ENCODE measurements at regions not wholly inside any gene's neighbourhood (a gene's known extent, or its start where the extent isn't known, plus 50 kb on each side); places are given as distances from the start of the nearest gene placed in this dataset.
"Not testable (repeated sequence)": the region's sequence is repeated elsewhere in the genome, so short reads cannot be mapped to it uniquely, and the experiment has no call there.

DNA sequence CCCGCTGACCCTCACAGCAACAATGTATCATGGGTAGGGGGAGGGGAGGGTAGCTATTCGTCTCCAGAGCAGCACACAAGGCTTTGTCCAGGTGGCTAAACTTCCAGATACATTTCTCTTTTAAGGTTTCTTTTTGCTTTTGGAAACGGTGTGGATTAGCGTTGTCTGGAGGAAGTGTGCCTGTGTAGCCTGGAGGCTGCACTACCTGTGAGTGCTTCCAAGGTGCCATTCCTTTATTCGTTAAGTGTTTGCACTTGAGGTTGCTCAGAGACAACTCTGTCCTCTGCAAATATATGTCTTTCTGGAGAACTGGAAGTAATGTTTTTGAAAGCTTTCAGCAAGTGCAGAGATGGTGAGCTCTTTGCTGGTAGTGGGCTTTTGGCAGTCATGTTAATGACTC, 53.1 kb downstream of the HSFY1 start:
- H3K4me1 ChIP-seq; DNase-seq; ATAC-seq; H3K36me3 ChIP-seq; H3K27ac ChIP-seq; intact Hi-C loops (cut with DNase I); H3K4me3 ChIP-seq; H3K27me3 ChIP-seq; H3K9me3 ChIP-seq: not testable (repeated sequence)

DNA sequence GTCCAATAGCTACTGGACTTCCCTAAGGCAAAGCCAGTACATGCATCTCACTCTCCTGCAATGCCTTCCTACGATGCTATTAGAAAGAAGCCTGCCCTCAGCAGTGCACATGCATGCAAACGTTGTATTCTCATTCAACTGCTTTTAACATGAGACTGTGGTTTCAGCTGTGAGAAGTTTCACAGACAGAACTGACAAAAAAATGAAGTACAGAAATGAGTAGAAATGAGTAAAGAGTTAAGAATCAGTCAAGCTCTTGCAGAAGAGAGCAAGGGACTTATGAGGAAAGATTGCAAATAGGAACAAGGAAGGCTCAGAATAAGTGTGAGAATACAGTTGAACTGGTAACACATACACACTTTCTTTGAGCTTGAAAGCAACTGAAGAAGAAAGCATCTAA, 54.8 kb downstream of the HSFY1 start:
- DNase-seq; ATAC-seq; intact Hi-C loops (cut with DNase I); H3K4me3 ChIP-seq; H3K9me3 ChIP-seq; H3K27ac ChIP-seq; H3K36me3 ChIP-seq; H3K4me1 ChIP-seq; H3K27me3 ChIP-seq: not testable (repeated sequence)

DNA sequence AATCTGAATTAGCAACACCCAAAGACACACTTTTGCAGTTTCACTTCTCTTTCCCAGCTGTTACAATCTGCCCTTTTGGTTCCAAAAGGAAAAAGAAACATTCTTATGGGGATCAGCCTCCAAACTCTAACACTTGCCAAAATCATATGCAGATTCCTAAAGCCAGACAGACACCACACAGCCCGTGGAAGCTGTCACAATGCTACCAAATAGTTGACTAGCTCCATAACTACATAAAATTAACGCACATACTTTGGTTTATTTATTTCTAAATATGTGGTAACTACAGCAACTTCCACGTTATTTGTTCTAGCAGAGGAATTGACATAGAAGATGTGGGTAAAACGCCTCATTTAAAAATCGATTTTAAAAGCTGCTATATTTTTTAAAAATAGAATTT, 59.7 kb downstream of the HSFY1 start:
- intact Hi-C loops (cut with DNase I); H3K27ac ChIP-seq; H3K27me3 ChIP-seq; H3K4me1 ChIP-seq; DNase-seq; ATAC-seq; H3K9me3 ChIP-seq; H3K36me3 ChIP-seq; H3K4me3 ChIP-seq: not testable (repeated sequence)

DNA sequence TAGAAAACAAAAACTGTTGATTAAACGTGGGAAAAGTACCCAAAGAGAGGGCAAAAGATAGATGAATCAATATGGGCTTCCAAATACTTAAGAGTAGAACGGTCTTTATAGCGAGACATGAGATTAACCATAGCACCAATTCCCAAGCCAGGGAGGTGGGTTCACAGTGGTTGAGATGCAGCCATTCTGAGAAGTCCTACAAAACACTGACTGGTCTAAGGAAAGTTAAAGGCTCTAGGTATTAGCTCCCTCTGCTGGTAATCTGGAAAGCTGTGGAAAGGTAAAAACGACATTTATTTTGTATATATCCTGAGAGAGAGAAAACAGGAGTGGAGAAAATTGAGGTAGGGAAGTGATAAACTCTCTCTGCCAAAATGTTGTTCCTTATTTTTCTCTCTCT, 61.7 kb downstream of the HSFY1 start:
- DNase-seq; ATAC-seq; H3K27ac ChIP-seq; H3K9me3 ChIP-seq; H3K4me1 ChIP-seq; H3K36me3 ChIP-seq; H3K4me3 ChIP-seq; H3K27me3 ChIP-seq; intact Hi-C loops (cut with DNase I): not testable (repeated sequence)

DNA sequence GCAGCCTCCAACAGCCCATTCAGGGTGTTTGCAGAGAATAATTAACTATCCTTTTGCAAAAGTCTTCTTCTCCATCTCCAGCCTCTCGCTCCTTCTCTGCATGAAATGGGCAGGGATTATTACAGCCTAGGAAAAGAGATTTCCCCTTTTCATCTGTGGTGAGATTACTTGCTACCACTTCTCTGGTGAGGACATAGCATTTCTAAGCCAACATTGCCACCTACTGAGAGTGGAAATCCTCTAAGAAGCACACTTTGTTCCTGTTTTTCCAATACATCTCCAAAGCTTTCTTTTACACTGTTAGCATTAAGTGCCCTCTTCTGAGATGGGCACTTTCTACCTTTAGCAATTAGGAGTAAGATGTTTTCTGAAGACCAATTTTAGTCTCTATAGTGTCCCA, 69.3 kb downstream of the HSFY1 start:
- intact Hi-C loops (cut with DNase I); H3K4me1 ChIP-seq; H3K27ac ChIP-seq; H3K27me3 ChIP-seq; DNase-seq; H3K9me3 ChIP-seq; H3K4me3 ChIP-seq; ATAC-seq; H3K36me3 ChIP-seq: not testable (repeated sequence)

DNA sequence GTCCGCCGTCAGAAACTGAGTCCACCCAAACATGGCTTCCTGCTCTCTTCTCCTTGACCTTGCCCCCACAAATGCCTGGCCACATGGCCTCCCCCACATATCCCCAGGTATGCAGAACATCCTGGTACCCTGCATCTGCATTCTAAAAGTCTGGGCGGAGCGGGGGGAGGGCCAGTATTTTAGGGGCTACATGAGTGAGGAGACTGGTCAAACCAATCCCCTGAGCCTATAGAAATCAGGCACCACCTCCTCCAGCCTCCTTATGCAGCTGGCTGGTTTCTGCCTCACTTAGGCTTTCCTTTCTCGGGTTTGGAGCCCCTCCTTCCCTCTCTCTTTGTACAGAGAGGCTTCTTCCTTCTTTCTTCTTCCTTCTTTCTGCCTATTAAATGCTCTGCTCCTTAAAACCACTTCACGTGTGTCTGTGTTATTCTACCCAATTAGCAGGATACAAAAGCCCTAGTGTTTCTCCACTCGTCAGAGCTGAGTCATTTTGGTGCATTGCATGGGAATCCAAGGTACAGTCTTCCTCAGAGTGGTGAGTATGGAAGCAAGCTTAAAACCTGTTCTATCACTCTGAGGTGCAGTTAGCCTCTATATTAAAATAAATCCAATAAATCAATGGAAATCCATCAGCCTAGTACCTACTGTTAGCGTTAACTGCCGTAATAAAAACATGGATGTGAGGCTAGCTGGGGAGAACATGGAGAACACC, 83.4 kb downstream of the HSFY1 start:
- DNase-seq; intact Hi-C loops (cut with DNase I); ATAC-seq: not testable (repeated sequence)

DNA sequence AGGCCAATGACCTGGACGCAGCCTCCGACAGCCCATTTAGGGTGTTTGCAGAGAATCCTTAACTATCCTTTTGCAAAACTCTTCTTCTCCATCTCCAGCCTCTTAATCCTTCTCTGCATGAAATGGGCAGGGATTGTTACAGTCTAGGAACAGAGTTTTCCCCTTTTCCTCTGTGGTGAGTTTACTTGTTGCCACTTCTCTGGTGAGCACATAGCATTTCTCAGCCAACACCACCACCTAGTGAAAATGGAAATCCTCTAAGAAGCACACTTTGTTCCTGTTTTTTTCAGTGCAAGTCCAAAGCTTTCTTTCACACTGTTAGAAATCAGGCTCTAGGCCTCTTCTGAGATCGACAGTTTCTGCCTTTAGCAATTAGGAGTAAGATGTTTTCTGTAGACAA, 84.1 kb downstream of the HSFY1 start:
- intact Hi-C loops (cut with DNase I); H3K27me3 ChIP-seq; H3K4me3 ChIP-seq; ATAC-seq; H3K27ac ChIP-seq; DNase-seq; H3K9me3 ChIP-seq; H3K36me3 ChIP-seq; H3K4me1 ChIP-seq: not testable (repeated sequence)

More for the DNA sequence above, 83.4 kb downstream of the HSFY1 start:
- not testable (repeated sequence) for H3K4me3 ChIP-seq, H3K4me1 ChIP-seq, H3K27ac ChIP-seq, H3K36me3 ChIP-seq, H3K9me3 ChIP-seq, H3K27me3 ChIP-seq

DNA sequence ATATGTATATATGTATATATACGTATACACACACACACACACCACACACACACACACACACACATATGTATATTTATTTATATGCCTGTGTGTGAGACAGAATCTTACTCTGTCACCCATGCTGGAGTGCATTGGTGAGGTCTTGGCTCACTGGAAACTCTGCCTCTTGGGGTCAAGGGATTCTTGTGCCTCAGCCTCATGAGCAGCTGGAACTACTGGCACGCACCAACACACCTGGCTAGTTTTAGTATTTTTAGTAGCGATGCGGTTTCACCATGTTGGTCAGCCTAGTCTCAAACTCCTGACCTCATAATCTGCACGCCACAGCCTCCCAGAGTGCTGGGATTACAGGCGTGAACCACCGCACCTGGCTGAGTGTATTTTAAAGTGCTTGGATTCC, 85.1 kb downstream of the HSFY1 start:
- H3K4me1 ChIP-seq; intact Hi-C loops (cut with DNase I); H3K9me3 ChIP-seq; ATAC-seq; H3K36me3 ChIP-seq; H3K4me3 ChIP-seq; H3K27me3 ChIP-seq; H3K27ac ChIP-seq; DNase-seq: not testable (repeated sequence)

DNA sequence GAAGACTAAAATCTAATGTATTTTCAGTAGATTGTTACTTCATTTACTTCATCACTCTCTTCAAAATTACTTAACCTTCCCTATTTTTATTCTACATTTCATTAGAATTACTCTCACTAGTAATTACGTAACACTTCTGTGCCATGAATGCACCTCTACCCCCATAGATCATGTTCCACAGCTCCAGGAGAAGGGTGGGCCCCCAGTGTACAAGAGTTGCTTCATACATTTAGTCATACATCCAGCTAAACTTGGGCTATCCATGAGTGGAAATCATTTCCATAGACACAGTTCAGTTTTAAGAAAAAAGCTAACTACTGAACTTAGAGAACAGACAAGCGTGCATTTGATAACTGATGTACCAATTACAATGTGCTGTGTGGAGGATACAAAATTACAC, 104.2 kb downstream of the HSFY1 start:
- no peak overlapping the region for H3K4me3 ChIP-seq
- H3K36me3 ChIP-seq = no peaks in the 10 kb centered on the region
- intact Hi-C loops (cut with DNase I) = no loop called here
- DNase-seq (no peak), ATAC-seq (no peak)
- H3K9me3 ChIP-seq = no peaks in the 10 kb centered on the region
- TF ChIP-seq, protein P1, sequence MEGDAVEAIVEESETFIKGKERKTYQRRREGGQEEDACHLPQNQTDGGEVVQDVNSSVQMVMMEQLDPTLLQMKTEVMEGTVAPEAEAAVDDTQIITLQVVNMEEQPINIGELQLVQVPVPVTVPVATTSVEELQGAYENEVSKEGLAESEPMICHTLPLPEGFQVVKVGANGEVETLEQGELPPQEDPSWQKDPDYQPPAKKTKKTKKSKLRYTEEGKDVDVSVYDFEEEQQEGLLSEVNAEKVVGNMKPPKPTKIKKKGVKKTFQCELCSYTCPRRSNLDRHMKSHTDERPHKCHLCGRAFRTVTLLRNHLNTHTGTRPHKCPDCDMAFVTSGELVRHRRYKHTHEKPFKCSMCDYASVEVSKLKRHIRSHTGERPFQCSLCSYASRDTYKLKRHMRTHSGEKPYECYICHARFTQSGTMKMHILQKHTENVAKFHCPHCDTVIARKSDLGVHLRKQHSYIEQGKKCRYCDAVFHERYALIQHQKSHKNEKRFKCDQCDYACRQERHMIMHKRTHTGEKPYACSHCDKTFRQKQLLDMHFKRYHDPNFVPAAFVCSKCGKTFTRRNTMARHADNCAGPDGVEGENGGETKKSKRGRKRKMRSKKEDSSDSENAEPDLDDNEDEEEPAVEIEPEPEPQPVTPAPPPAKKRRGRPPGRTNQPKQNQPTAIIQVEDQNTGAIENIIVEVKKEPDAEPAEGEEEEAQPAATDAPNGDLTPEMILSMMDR (IDR thresholded peaks at IDR 0.05) = no peak
- no peaks in the 10 kb centered on the region for H3K4me1 ChIP-seq
- no peaks in the 10 kb centered on the region for H3K27me3 ChIP-seq
- H3K27ac ChIP-seq = no peak overlapping the region

Measured in left lung (tissue), 4 donors.